Sigmoid colon (tissue), 6 donors: ENCODE measurements at regions not wholly inside any gene's neighbourhood (a gene's known extent, or its start where the extent isn't known, plus 50 kb on each side); places are given as distances from the start of the nearest gene placed in this dataset.

Experiments
- DNase-seq: peaks from one replicate; pipeline ENCODE4 v3.0.0-alpha.2; 2019
- H3K27ac ChIP-seq, 4 donors: fragments of 200-600 bp; sonication (generic); one replicate each; pipeline ENCODE4 v1.5.1; 2016 to 2019; ENCODE audit warnings: mild to moderate bottlenecking in 1 of 4
- H3K27me3 ChIP-seq, 3 donors: fragments of 200-600 bp; sonication (generic); one replicate each; pipeline ENCODE4 v1.5.1; 2019; ENCODE audit warnings: mild to moderate bottlenecking in 1 of 3
- H3K36me3 ChIP-seq, 4 donors: fragments of 200-600 bp; sonication (generic); one replicate each; pipeline ENCODE4 v1.5.1; 2016 to 2019
- H3K4me1 ChIP-seq, 4 donors: fragments of 200-600 bp; sonication (generic); one replicate each; pipeline ENCODE4 v1.5.1; 2017 to 2019
- H3K4me3 ChIP-seq, 4 donors: fragments of 200-600 bp; sonication (generic); one replicate each; pipeline ENCODE4 v1.5.1; 2017 to 2019; ENCODE audit warnings: mild to moderate bottlenecking in 2 of 4, moderate library complexity in 1 of 4
- H3K9me3 ChIP-seq, 4 donors: fragments of 200-600 bp in 3 of 4; sonication (generic) in 3 of 4; one replicate each; pipeline versions ENCODE4 v1.5.1 to v1.6.1; 2013 to 2019
- EP300 ChIP-seq, 4 donors: sonication (generic); formaldehyde crosslinking; IDR thresholded peaks; one replicate each; pipeline ENCODE4 v1.6.1; 2017; ENCODE audit warnings: antibody characterized with exemption in 4 of 4
- POLR2A ChIP-seq, 2 donors: fragments of 450-650 bp; IDR thresholded peaks; one replicate each; pipeline ENCODE4 v1.6.1; 2016; ENCODE audit warnings: antibody characterized with exemption in 2 of 2, mild to moderate bottlenecking in 2 of 2, moderate library complexity in 2 of 2
- POLR2AphosphoS5 ChIP-seq, 4 donors: sonication (generic); formaldehyde crosslinking; IDR thresholded peaks; one replicate each; pipeline ENCODE4 v1.6.1; 2017; ENCODE audit warnings: antibody characterized with exemption in 4 of 4
- WGBS, 2 donors: extraction: QIAGEN DNeasy Blood & Tissue Kit; methylation state at CpG; one replicate each; pipeline ENCODE4 v1.1.7; 2013; 5-methylcytosine and 5-hydroxymethylcytosine counted together
- intact Hi-C: fragments of 100-400 bp; cut with DNase I; formaldehyde crosslinking; loops from one replicate; pipeline ENCODE4 v1.15.1; 2023
- TF ChIP-seq, protein P1 (sequence below), 4 experiments: fragments of 450-650 bp in 3 of 4; fragments of 200-600 bp in 1 of 4; IDR thresholded peaks; one replicate each; pipeline ENCODE4 v1.5.1; 2016 to 2019; ENCODE audit warnings: antibody characterized with exemption in 4 of 4, mild to moderate bottlenecking in 3 of 4, moderate library complexity in 2 of 4
- donor health status: healthy with polysubstance abuse.
- donor health status: healthy.

DNA sequence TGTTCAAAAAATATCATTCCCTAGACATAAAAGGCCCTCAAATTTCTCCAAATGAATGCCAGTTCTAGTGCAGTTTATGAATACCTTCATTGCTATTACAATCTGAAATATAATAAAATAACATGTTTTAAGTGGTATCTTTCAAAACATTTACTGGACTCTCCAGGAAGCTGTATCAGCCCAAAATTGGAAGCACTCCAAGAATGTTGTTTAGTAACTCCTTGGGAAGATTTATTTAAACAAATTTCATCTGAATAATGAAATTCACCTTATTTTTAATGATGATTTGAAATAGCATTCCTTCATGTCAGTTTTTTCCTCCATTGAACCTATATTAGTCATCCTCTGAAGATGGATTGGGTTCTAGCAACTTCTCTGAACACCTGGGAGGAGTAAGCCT, 217.2 kb upstream of the PCDH18 start:
- TF ChIP-seq POLR2AphosphoS5 (IDR thresholded peaks at IDR 0.05) (no peak), POLR2A (IDR thresholded peaks at IDR 0.05) (no peak), EP300 (IDR thresholded peaks at IDR 0.05) (no peak)
- TF ChIP-seq, protein P1, sequence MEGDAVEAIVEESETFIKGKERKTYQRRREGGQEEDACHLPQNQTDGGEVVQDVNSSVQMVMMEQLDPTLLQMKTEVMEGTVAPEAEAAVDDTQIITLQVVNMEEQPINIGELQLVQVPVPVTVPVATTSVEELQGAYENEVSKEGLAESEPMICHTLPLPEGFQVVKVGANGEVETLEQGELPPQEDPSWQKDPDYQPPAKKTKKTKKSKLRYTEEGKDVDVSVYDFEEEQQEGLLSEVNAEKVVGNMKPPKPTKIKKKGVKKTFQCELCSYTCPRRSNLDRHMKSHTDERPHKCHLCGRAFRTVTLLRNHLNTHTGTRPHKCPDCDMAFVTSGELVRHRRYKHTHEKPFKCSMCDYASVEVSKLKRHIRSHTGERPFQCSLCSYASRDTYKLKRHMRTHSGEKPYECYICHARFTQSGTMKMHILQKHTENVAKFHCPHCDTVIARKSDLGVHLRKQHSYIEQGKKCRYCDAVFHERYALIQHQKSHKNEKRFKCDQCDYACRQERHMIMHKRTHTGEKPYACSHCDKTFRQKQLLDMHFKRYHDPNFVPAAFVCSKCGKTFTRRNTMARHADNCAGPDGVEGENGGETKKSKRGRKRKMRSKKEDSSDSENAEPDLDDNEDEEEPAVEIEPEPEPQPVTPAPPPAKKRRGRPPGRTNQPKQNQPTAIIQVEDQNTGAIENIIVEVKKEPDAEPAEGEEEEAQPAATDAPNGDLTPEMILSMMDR (IDR thresholded peaks at IDR 0.05) = no peak
- intact Hi-C loops = no loop called here

DNA sequence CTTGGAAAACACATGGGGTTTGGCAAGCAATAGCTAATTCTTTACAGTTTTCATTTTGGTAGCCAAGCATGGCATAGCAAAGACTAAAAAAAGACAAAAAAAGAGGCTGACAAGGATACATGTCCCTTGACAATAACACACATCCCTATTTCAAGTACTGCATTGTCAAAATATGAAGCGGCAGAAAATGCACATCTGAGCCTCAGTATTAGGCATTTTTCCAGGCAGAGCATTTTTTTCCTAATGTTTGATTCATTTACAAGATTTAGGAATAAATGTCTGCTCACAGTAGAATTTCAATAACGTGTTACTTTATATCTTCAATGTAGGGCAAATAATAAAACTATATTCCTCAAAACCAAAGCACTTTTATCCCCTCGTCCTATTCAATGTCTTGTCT, 216.3 kb upstream of the PCDH18 start:
- H3K27me3 ChIP-seq = no peaks in the 10 kb centered on the region
- DNase-seq = no peak
- peaks cover 0 to 5% (median 0%) of the 10 kb centered on the region in 4 donors for H3K4me1 ChIP-seq
- TF ChIP-seq, protein P1 (IDR thresholded peaks at IDR 0.05) = no peak
- no peak for TF ChIP-seq EP300 (IDR thresholded peaks at IDR 0.05)
- no peak for TF ChIP-seq POLR2A (IDR thresholded peaks at IDR 0.05)
- TF ChIP-seq POLR2AphosphoS5 (IDR thresholded peaks at IDR 0.05) = no peak
- H3K4me3 ChIP-seq = no peak overlapping the region
- intact Hi-C loops = no loop called here
- H3K9me3 ChIP-seq = no peaks in the 10 kb centered on the region
- H3K27ac ChIP-seq = no peak overlapping the region
- no peaks in the 10 kb centered on the region for H3K36me3 ChIP-seq
- WGBS, 2 donors = 75% methylated on average over 3 of the region's 3 CpGs

More for the DNA sequence above, 217.2 kb upstream of the PCDH18 start:
- Histone ChIP-seq H3K4me1 (peaks cover 0 to 5% (median 0%) of the 10 kb centered on the region in 4 donors), H3K27me3 (no peaks in the 10 kb centered on the region), H3K27ac (no peak overlapping the region), H3K36me3 (no peaks in the 10 kb centered on the region), H3K4me3 (no peak overlapping the region), H3K9me3 (no peaks in the 10 kb centered on the region)
- DNase-seq = no peak

DNA sequence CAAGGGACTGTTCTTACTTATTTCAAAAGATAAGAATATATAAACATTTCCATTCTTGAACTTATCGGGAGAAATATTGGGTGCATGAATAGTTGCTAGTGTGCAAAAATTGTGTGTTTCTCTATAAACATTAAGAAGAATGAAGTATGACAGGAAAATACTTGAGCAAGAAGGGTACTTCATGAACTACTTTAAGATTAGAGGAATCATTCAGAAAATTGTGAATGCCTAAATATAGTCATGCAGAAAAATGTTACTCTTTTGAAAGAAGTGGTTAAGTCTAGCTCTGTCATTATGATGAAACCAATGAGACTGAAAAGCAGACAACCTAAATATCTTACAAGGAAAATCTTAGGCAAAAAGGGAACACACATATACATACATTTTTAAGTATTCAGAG, 207.8 kb upstream of the PCDH18 start:
- no peak overlapping the region for H3K27ac ChIP-seq
- H3K9me3 ChIP-seq = no peaks in the 10 kb centered on the region
- 87 to 96% methylated on average over 1 of the region's 1 CpG for WGBS, 2 donors
- no peak overlapping the region for H3K4me3 ChIP-seq
- no peaks in the 10 kb centered on the region for H3K36me3 ChIP-seq
- intact Hi-C loops = no loop called here
- TF ChIP-seq, protein P1 (IDR thresholded peaks at IDR 0.05) = no peak
- TF ChIP-seq POLR2A (IDR thresholded peaks at IDR 0.05) (no peak), POLR2AphosphoS5 (IDR thresholded peaks at IDR 0.05) (no peak), EP300 (IDR thresholded peaks at IDR 0.05) (no peak)
- no peaks in the 10 kb centered on the region for H3K4me1 ChIP-seq
- no peaks in the 10 kb centered on the region for H3K27me3 ChIP-seq
- no peak for DNase-seq

GRCh38 chr4:137739391-137739790, 207.1 kb upstream of the PCDH18 start:
- intact Hi-C loops = no loop called here

More at GRCh38 chr4:137739391-137739790, 207.1 kb upstream of the PCDH18 start:
- no peaks in the 10 kb centered on the region for H3K36me3 ChIP-seq
- no peak overlapping the region for H3K4me3 ChIP-seq
- H3K9me3 ChIP-seq = no peaks in the 10 kb centered on the region
- H3K27me3 ChIP-seq = no peaks in the 10 kb centered on the region
- 95% methylated on average over 1 of the region's 1 CpG for WGBS, 2 donors
- no peak overlapping the region for H3K27ac ChIP-seq
- no peaks in the 10 kb centered on the region for H3K4me1 ChIP-seq
- TF ChIP-seq, protein P1 (IDR thresholded peaks at IDR 0.05) = no peak
- TF ChIP-seq POLR2A (IDR thresholded peaks at IDR 0.05) (no peak), EP300 (IDR thresholded peaks at IDR 0.05) (no peak), POLR2AphosphoS5 (IDR thresholded peaks at IDR 0.05) (no peak)
- DNase-seq = no peak
